ENCODE measurements at regions not wholly inside any gene's neighbourhood (a gene's known extent, or its start where the extent isn't known, plus 50 kb on each side); places are given as distances from the start of the nearest gene placed in this dataset.

GRCh38 chr10:80971461-80971860, 433.8 kb downstream of the SH2D4B start:
- TF ChIP-seq POLR2A (IDR thresholded peaks at IDR 0.05; ENCODE audit: insufficient read depth in 1 of 2, low read depth in 2 of 2, low read length in 2 of 2): no peak
- TF ChIP-seq ZBTB49 (CRISPR knock-in tag; IDR thresholded peaks at IDR 0.05; ENCODE audit: borderline replicate concordance): no peak
- no peak for TF ChIP-seq ZNF484 (CRISPR knock-in tag; IDR thresholded peaks at IDR 0.05; ENCODE audit: borderline replicate concordance, low read depth)

Measured in HepG2 (cell line).